Peyer's patch (tissue), 4 donors: ENCODE measurements at regions not wholly inside any gene's neighbourhood (a gene's known extent, or its start where the extent isn't known, plus 50 kb on each side); places are given as distances from the start of the nearest gene placed in this dataset.

ENCODE experiments used
- DNase-seq, 3 donors: peaks; one replicate each; pipeline ENCODE4 v3.0.0-alpha.2; 2017 to 2019
- H3K27ac ChIP-seq, 4 donors: fragments of 200-600 bp; sonication (generic); one replicate each; pipeline ENCODE4 v1.5.1; 2016 to 2019
- H3K27me3 ChIP-seq, 2 donors: fragments of 200-600 bp; sonication (generic); one replicate each; pipeline ENCODE4 v1.5.1; 2019
- H3K36me3 ChIP-seq, 3 donors: fragments of 200-600 bp; sonication (generic); one replicate each; pipeline ENCODE4 v1.5.1; 2016 to 2019
- H3K4me1 ChIP-seq, 4 donors: fragments of 200-600 bp; sonication (generic); one replicate each; pipeline ENCODE4 v1.5.1; 2016 to 2019
- H3K4me3 ChIP-seq, 4 donors: fragments of 200-600 bp; sonication (generic); 1 replicate in 3 of 4; 2 replicates in 1 of 4; pipeline ENCODE4 v1.5.1; 2016 to 2019; ENCODE audit warnings: mild to moderate bottlenecking in 1 of 4
- H3K9me3 ChIP-seq, 4 donors: fragments of 200-600 bp; sonication (generic); one replicate each; pipeline ENCODE4 v1.5.1; 2016 to 2019; ENCODE audit warnings: mild to moderate bottlenecking in 1 of 4
- CTCF ChIP-seq, 6 experiments: fragments of 450-650 bp in 4 of 6; fragments of 200-600 bp in 2 of 6; sonication (generic) in 1 of 6; IDR thresholded peaks; one replicate each; pipeline ENCODE4 v1.5.1; 2017 to 2019; ENCODE audit warnings: antibody characterized with exemption in 6 of 6, mild to moderate bottlenecking in 3 of 6, moderate library complexity in 1 of 6
- POLR2A ChIP-seq, 2 donors: fragments of 450-650 bp; IDR thresholded peaks; one replicate each; pipeline ENCODE4 v1.5.1; 2017; ENCODE audit warnings: antibody characterized with exemption in 2 of 2, mild to moderate bottlenecking in 2 of 2, moderate library complexity in 2 of 2

- Histone ChIP-seq H3K27ac (no peak overlapping the region), H3K4me1 (no peaks in the 10 kb centered on the region), H3K4me3 (no peak overlapping the region), H3K27me3 (no peaks in the 10 kb centered on the region), H3K9me3 (no peaks in the 10 kb centered on the region), H3K36me3 (no peaks in the 10 kb centered on the region)
- no peak for TF ChIP-seq POLR2A (IDR thresholded peaks at IDR 0.05)
- TF ChIP-seq CTCF (IDR thresholded peaks at IDR 0.05) = no peak
- no peak for DNase-seq
Observed at GRCh38 chr14:89058697-89059096, 234.2 kb downstream of the TTC8 start.

GRCh38 chr14:89060191-89060590 lies 235.7 kb downstream of the TTC8 start:
- H3K9me3 ChIP-seq = no peaks in the 10 kb centered on the region
- no peaks in the 10 kb centered on the region for H3K36me3 ChIP-seq
- no peak for DNase-seq
- no peaks in the 10 kb centered on the region for H3K4me1 ChIP-seq
- H3K27me3 ChIP-seq = no peaks in the 10 kb centered on the region
- no peak for TF ChIP-seq POLR2A (IDR thresholded peaks at IDR 0.05)
- no peak for TF ChIP-seq CTCF (IDR thresholded peaks at IDR 0.05)
- H3K27ac ChIP-seq = no peak overlapping the region
- no peak overlapping the region for H3K4me3 ChIP-seq

DNA sequence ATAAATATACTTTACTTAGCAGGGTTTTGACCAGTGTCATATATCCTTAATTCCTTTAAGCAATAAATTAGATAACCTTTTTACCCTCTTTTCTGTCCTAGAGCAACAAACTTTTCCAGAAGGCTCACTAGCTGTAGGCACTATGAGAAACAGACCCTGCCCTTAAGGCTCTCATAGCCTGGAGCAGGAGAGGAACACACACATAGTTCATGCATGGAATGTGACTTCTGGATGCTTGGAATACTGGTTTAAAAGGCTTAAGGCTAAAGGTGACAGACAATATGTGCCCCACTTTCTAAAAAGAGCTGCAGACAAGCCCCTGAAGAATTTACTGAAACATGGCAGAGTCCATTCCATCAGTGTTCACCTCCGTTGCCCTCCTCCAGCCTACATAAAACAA lies 237.2 kb downstream of the TTC8 start:
- no peak for DNase-seq
- Histone ChIP-seq H3K27ac (no peak overlapping the region), H3K4me3 (no peak overlapping the region), H3K9me3 (no peaks in the 10 kb centered on the region), H3K36me3 (no peaks in the 10 kb centered on the region), H3K4me1 (no peaks in the 10 kb centered on the region), H3K27me3 (no peaks in the 10 kb centered on the region)
- no peak for TF ChIP-seq CTCF (IDR thresholded peaks at IDR 0.05)
- no peak for TF ChIP-seq POLR2A (IDR thresholded peaks at IDR 0.05)

- Histone ChIP-seq H3K9me3 (no peaks in the 10 kb centered on the region), H3K27me3 (no peaks in the 10 kb centered on the region), H3K4me1 (no peaks in the 10 kb centered on the region), H3K27ac (no peak overlapping the region), H3K36me3 (no peaks in the 10 kb centered on the region), H3K4me3 (no peak overlapping the region)
- DNase-seq = no peak
- TF ChIP-seq CTCF (IDR thresholded peaks at IDR 0.05) (no peak), POLR2A (IDR thresholded peaks at IDR 0.05) (no peak)
Observed at GRCh38 chr14:89065879-89066278, 241.4 kb downstream of the TTC8 start.

DNA sequence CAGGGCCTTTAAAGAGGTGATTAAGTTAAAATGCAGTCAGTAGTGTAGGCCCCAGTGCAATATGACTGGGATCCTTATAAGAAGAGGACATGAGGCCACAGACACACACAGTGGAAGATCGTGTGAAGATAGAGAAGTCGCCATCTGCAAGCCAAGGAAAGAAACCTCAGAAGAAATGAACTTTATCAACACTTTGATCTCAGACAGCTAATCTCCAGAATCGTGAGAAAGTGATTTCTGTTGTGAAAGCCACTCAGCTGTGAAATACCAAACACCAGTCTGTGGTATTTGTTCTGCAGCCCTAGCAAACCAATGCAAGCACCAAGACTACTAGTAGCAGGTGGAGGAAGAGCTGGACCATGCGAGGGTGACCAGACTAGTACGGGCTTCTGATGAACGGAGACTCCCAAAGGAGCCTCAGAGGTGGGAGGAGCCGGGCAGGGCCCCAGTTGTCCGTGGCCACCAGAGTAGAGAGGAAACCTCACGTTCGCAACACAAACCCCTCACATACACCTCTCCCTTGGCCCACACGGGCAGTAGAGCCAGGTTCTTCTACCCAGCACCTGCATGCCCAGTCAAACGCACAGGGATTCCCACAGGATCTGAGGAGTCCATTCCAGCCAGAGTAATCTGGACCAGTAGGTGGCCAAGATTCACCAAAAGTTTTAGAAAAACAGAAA lies 243.0 kb downstream of the TTC8 start:
- H3K27me3 ChIP-seq = no peaks in the 10 kb centered on the region
- H3K4me1 ChIP-seq = no peaks in the 10 kb centered on the region
- H3K36me3 ChIP-seq = no peaks in the 10 kb centered on the region
- DNase-seq = no peak
- TF ChIP-seq CTCF (IDR thresholded peaks at IDR 0.05) (no peak), POLR2A (IDR thresholded peaks at IDR 0.05) (no peak)
- no peaks in the 10 kb centered on the region for H3K9me3 ChIP-seq
- no peak overlapping the region for H3K27ac ChIP-seq
- no peak overlapping the region for H3K4me3 ChIP-seq
